ENCODE measurements at regions not wholly inside any gene's neighbourhood (a gene's known extent, or its start where the extent isn't known, plus 50 kb on each side); places are given as distances from the start of the nearest gene placed in this dataset.

GRCh38 chr15:79595995-79596622 is 164.0 kb downstream of the MINAR1 start:
- Mint-ChIP-seq H3K9me3 (ENCODE audit: unreplicated experiment) (no peaks in the 10 kb centered on the region), H3K27me3 (ENCODE audit: low read depth, unreplicated experiment) (no peaks in the 10 kb centered on the region), H3K36me3 (ENCODE audit: low read depth, unreplicated experiment) (no peaks in the 10 kb centered on the region), H3K4me1 (ENCODE audit: low read depth, unreplicated experiment) (no peaks in the 10 kb centered on the region), H3K27ac (ENCODE audit: unreplicated experiment) (no peak overlapping the region), H3K4me3 (ENCODE audit: unreplicated experiment) (no peak overlapping the region)
- TF ChIP-seq CTCF (IDR thresholded peaks at IDR 0.05; ENCODE audit: insufficient read depth, low read depth, low read length) (peak; percentile 74), EZH2 (IDR thresholded peaks at IDR 0.05; ENCODE audit: insufficient read depth, low read length) (no peak)
- DNase-seq (ENCODE audit: low read depth) (peak; percentile 52), FAIRE-seq (peak; percentile 49)
- Histone ChIP-seq H3K4me3 (ENCODE audit: insufficient read depth, low read depth, low read length) (no peak overlapping the region), H3K36me3 (ENCODE audit: insufficient read depth, low read length) (no peaks in the 10 kb centered on the region), H3K9me3 (ENCODE audit: insufficient read depth, low read depth, low read length) (no peaks in the 10 kb centered on the region), H3K9ac (ENCODE audit: low read length) (no peak overlapping the region), H4K20me1 (ENCODE audit: insufficient read depth, low read length) (no peaks in the 10 kb centered on the region), H3K27me3 (ENCODE audit: insufficient read depth, low read length) (no peaks in the 10 kb centered on the region), H3K4me2 (ENCODE audit: low read length) (no peak overlapping the region), H3K27ac (ENCODE audit: low read depth, low read length) (no peak overlapping the region), H3K79me2 (ENCODE audit: insufficient read depth, low read length) (no peaks in the 10 kb centered on the region), H2AFZ (ENCODE audit: low read depth, low read length) (no peak overlapping the region), H3K4me1 (ENCODE audit: insufficient read depth, low read length) (no peaks in the 10 kb centered on the region)

GRCh38 chr15:79598639-79599038 is 166.5 kb downstream of the MINAR1 start:
- Mint-ChIP-seq H3K27ac (ENCODE audit: unreplicated experiment) (no peak overlapping the region), H3K4me3 (ENCODE audit: unreplicated experiment) (no peak overlapping the region), H3K27me3 (ENCODE audit: low read depth, unreplicated experiment) (no peaks in the 10 kb centered on the region), H3K4me1 (ENCODE audit: low read depth, unreplicated experiment) (peaks cover 14% of the 10 kb centered on the region), H3K36me3 (ENCODE audit: low read depth, unreplicated experiment) (no peaks in the 10 kb centered on the region), H3K9me3 (ENCODE audit: unreplicated experiment) (no peaks in the 10 kb centered on the region)
- Histone ChIP-seq H3K27me3 (ENCODE audit: insufficient read depth, low read length) (no peaks in the 10 kb centered on the region), H3K9me3 (ENCODE audit: insufficient read depth, low read depth, low read length) (no peaks in the 10 kb centered on the region), H3K36me3 (ENCODE audit: insufficient read depth, low read length) (no peaks in the 10 kb centered on the region), H3K9ac (ENCODE audit: low read length) (no peak overlapping the region), H3K4me3 (ENCODE audit: insufficient read depth, low read depth, low read length) (no peak overlapping the region), H3K4me2 (ENCODE audit: low read length) (no peak overlapping the region), H4K20me1 (ENCODE audit: insufficient read depth, low read length) (no peaks in the 10 kb centered on the region), H3K79me2 (ENCODE audit: insufficient read depth, low read length) (no peaks in the 10 kb centered on the region), H3K27ac (ENCODE audit: low read depth, low read length) (no peak overlapping the region), H2AFZ (ENCODE audit: low read depth, low read length) (no peak overlapping the region), H3K4me1 (ENCODE audit: insufficient read depth, low read length) (no peaks in the 10 kb centered on the region)
- no peak for FAIRE-seq
- TF ChIP-seq EZH2 (IDR thresholded peaks at IDR 0.05; ENCODE audit: insufficient read depth, low read length): no peak
- TF ChIP-seq CTCF (IDR thresholded peaks at IDR 0.05; ENCODE audit: insufficient read depth, low read depth, low read length): no peak
- DNase-seq (ENCODE audit: low read depth): no peak

GRCh38 chr15:79601405-79602086 is 169.4 kb downstream of the MINAR1 start:
- peaks cover 4% of the 10 kb centered on the region for H3K27me3 Mint-ChIP-seq (ENCODE audit: low read depth, unreplicated experiment)
- H3K27ac Mint-ChIP-seq (ENCODE audit: unreplicated experiment): no peak overlapping the region
- H3K4me1 ChIP-seq (ENCODE audit: insufficient read depth, low read length): no peaks in the 10 kb centered on the region
- H3K36me3 Mint-ChIP-seq (ENCODE audit: low read depth, unreplicated experiment): no peaks in the 10 kb centered on the region
- no peak overlapping the region for H3K9ac ChIP-seq (ENCODE audit: low read length)
- H3K4me3 ChIP-seq (ENCODE audit: insufficient read depth, low read depth, low read length): no peak overlapping the region
- H3K4me1 Mint-ChIP-seq (ENCODE audit: low read depth, unreplicated experiment): peaks cover 14% of the 10 kb centered on the region
- H4K20me1 ChIP-seq (ENCODE audit: insufficient read depth, low read length): no peaks in the 10 kb centered on the region
- H3K79me2 ChIP-seq (ENCODE audit: insufficient read depth, low read length): no peaks in the 10 kb centered on the region
- DNase-seq (ENCODE audit: low read depth) (no peak), FAIRE-seq (no peak)
- no peak overlapping the region for H3K27ac ChIP-seq (ENCODE audit: low read depth, low read length)
- no peaks in the 10 kb centered on the region for H3K9me3 ChIP-seq (ENCODE audit: insufficient read depth, low read depth, low read length)
- peaks cover 2% of the 10 kb centered on the region for H3K27me3 ChIP-seq (ENCODE audit: insufficient read depth, low read length)
- H3K9me3 Mint-ChIP-seq (ENCODE audit: unreplicated experiment): no peaks in the 10 kb centered on the region
- H3K4me2 ChIP-seq (ENCODE audit: low read length): no peak overlapping the region
- H3K36me3 ChIP-seq (ENCODE audit: insufficient read depth, low read length): no peaks in the 10 kb centered on the region
- TF ChIP-seq EZH2 (IDR thresholded peaks at IDR 0.05; ENCODE audit: insufficient read depth, low read length) (no peak), CTCF (IDR thresholded peaks at IDR 0.05; ENCODE audit: insufficient read depth, low read depth, low read length) (no peak)
- H2AFZ ChIP-seq (ENCODE audit: low read depth, low read length): no peak overlapping the region
- no peak overlapping the region for H3K4me3 Mint-ChIP-seq (ENCODE audit: unreplicated experiment)
